ENCODE measurements at regions not wholly inside any gene's neighbourhood (a gene's known extent, or its start where the extent isn't known, plus 50 kb on each side); places are given as distances from the start of the nearest gene placed in this dataset.
"Not testable (repeated sequence)": the region's sequence is repeated elsewhere in the genome, so short reads cannot be mapped to it uniquely, and the experiment has no call there.

- H3K9me3 ChIP-seq (ENCODE audit: control insufficient read depth, low read length, poor library complexity, severe bottlenecking); H3K4me3 Mint-ChIP-seq; H3K36me3 Mint-ChIP-seq (ENCODE audit: low read depth); DNase-seq; H3K27ac Mint-ChIP-seq; H3K27me3 Mint-ChIP-seq: not testable (repeated sequence)
- peaks cover 21% of the 10 kb centered on the region for H3K4me1 Mint-ChIP-seq
- ATAC-seq: peak; percentile 69
These were observed 57.6 kb upstream of the BOLA1 start for GRCh38 chr1:149841597-149842238.

- H3K9me3 ChIP-seq (ENCODE audit: control insufficient read depth, low read length, poor library complexity, severe bottlenecking); H3K36me3 Mint-ChIP-seq (ENCODE audit: low read depth); DNase-seq; H3K27me3 Mint-ChIP-seq; H3K27ac Mint-ChIP-seq; H3K4me3 Mint-ChIP-seq: not testable (repeated sequence)
- peak; percentile 79 for ATAC-seq
- H3K4me1 Mint-ChIP-seq: peaks cover 27% of the 10 kb centered on the region
These were observed 56.8 kb upstream of the BOLA1 start for GRCh38 chr1:149842458-149843064.

GRCh38 chr1:149843431-149844041 lies 55.8 kb upstream of the BOLA1 start:
- Mint-ChIP-seq H3K4me1 (peaks cover 33% of the 10 kb centered on the region), H3K36me3 (ENCODE audit: low read depth) (peaks cover 3% of the 10 kb centered on the region), H3K27me3 (no peaks in the 10 kb centered on the region), H3K27ac (peak overlapping the region; percentile 92), H3K4me3 (peak overlapping the region; percentile 91)
- no peaks in the 10 kb centered on the region for H3K9me3 ChIP-seq (ENCODE audit: control insufficient read depth, low read length, poor library complexity, severe bottlenecking)
- ATAC-seq (no peak), DNase-seq (no peak)

- no peak for ATAC-seq
- Mint-ChIP-seq H3K27me3 (no peaks in the 10 kb centered on the region), H3K27ac (peak overlapping the region; percentile 92), H3K36me3 (ENCODE audit: low read depth) (peaks cover 3% of the 10 kb centered on the region), H3K4me1 (peaks cover 38% of the 10 kb centered on the region), H3K4me3 (peak overlapping the region; percentile 91)
- no peak for DNase-seq
- H3K9me3 ChIP-seq (ENCODE audit: control insufficient read depth, low read length, poor library complexity, severe bottlenecking): no peaks in the 10 kb centered on the region
These were observed 55.3 kb upstream of the BOLA1 start for GRCh38 chr1:149844101-149844500.

GRCh38 chr1:149844650-149845255 lies 54.6 kb upstream of the BOLA1 start:
- no peaks in the 10 kb centered on the region for H3K9me3 ChIP-seq (ENCODE audit: control insufficient read depth, low read length, poor library complexity, severe bottlenecking)
- Mint-ChIP-seq H3K4me3 (peak overlapping the region; percentile 84), H3K27me3 (no peaks in the 10 kb centered on the region), H3K36me3 (ENCODE audit: low read depth) (peaks cover 4% of the 10 kb centered on the region), H3K4me1 (peaks cover 45% of the 10 kb centered on the region), H3K27ac (peak overlapping the region; percentile 80)
- ATAC-seq: no peak
- no peak for DNase-seq

- H3K9me3 ChIP-seq (ENCODE audit: control insufficient read depth, low read length, poor library complexity, severe bottlenecking): no peaks in the 10 kb centered on the region
- Mint-ChIP-seq H3K36me3 (ENCODE audit: low read depth) (peaks cover 6% of the 10 kb centered on the region), H3K27me3 (no peaks in the 10 kb centered on the region), H3K27ac (peak overlapping the region; percentile 80), H3K4me1 (peaks cover 48% of the 10 kb centered on the region), H3K4me3 (peak overlapping the region; percentile 84)
- no peak for DNase-seq
- no peak for ATAC-seq
These were observed 54.0 kb upstream of the BOLA1 start for GRCh38 chr1:149845416-149845815.

GRCh38 chr1:149846042-149846441 lies 53.3 kb upstream of the BOLA1 start:
- ATAC-seq (no peak), DNase-seq (no peak)
- H3K4me3 Mint-ChIP-seq: peak overlapping the region; percentile 84
- H3K4me1 Mint-ChIP-seq: peaks cover 48% of the 10 kb centered on the region
- H3K27me3 Mint-ChIP-seq: no peaks in the 10 kb centered on the region
- H3K27ac Mint-ChIP-seq: peak overlapping the region; percentile 80
- H3K9me3 ChIP-seq (ENCODE audit: control insufficient read depth, low read length, poor library complexity, severe bottlenecking): no peaks in the 10 kb centered on the region
- peaks cover 6% of the 10 kb centered on the region for H3K36me3 Mint-ChIP-seq (ENCODE audit: low read depth)

- H3K4me3 Mint-ChIP-seq: peak overlapping the region; percentile 2
- peak overlapping the region; percentile 81 for H3K27ac Mint-ChIP-seq
- no peaks in the 10 kb centered on the region for H3K27me3 Mint-ChIP-seq
- H3K4me1 Mint-ChIP-seq: peaks cover 48% of the 10 kb centered on the region
- H3K9me3 ChIP-seq (ENCODE audit: control insufficient read depth, low read length, poor library complexity, severe bottlenecking): no peaks in the 10 kb centered on the region
- ATAC-seq (no peak), DNase-seq (no peak)
- peaks cover 6% of the 10 kb centered on the region for H3K36me3 Mint-ChIP-seq (ENCODE audit: low read depth)
These were observed 52.5 kb upstream of the BOLA1 start for GRCh38 chr1:149846593-149847466.

GRCh38 chr1:149848340-149849110 lies 50.8 kb upstream of the BOLA1 start:
- no peaks in the 10 kb centered on the region for H3K9me3 ChIP-seq (ENCODE audit: control insufficient read depth, low read length, poor library complexity, severe bottlenecking)
- H3K36me3 Mint-ChIP-seq (ENCODE audit: low read depth): peaks cover 6% of the 10 kb centered on the region
- H3K4me3 Mint-ChIP-seq: peak overlapping the region; percentile 96
- ATAC-seq (no peak), DNase-seq (no peak)
- peak overlapping the region; percentile 93 for H3K27ac Mint-ChIP-seq
- peaks cover 46% of the 10 kb centered on the region for H3K4me1 Mint-ChIP-seq
- no peaks in the 10 kb centered on the region for H3K27me3 Mint-ChIP-seq

- Mint-ChIP-seq H3K4me1 (peaks cover 43% of the 10 kb centered on the region), H3K27me3 (no peaks in the 10 kb centered on the region), H3K27ac (peak overlapping the region; percentile 93), H3K4me3 (peak overlapping the region; percentile 96), H3K36me3 (ENCODE audit: low read depth) (peaks cover 6% of the 10 kb centered on the region)
- ATAC-seq (no peak), DNase-seq (no peak)
- H3K9me3 ChIP-seq (ENCODE audit: control insufficient read depth, low read length, poor library complexity, severe bottlenecking): no peaks in the 10 kb centered on the region
These were observed 50.0 kb upstream of the BOLA1 start for GRCh38 chr1:149849111-149849946.

All from T-helper 17 cell (primary cell).